Skeletal muscle cell (primary cell): ENCODE measurements at regions not wholly inside any gene's neighbourhood (a gene's known extent, or its start where the extent isn't known, plus 50 kb on each side); places are given as distances from the start of the nearest gene placed in this dataset.

ENCODE experiments used
- DNase-seq: peaks from one replicate; pipeline ENCODE4 v3.0.0-alpha.2; 2010; ENCODE audit warnings: low read depth
- H3K4me3 ChIP-seq: 2 replicates; pipeline ENCODE4 v1.5.1; 2011; ENCODE audit warnings: low read depth, mild to moderate bottlenecking, control low read depth, low read length, moderate library complexity

- no peak for DNase-seq
- H3K4me3 ChIP-seq = no peak overlapping the region
Measured at GRCh38 chr6:76418560-76419223, 346.2 kb upstream of the IMPG1 start.

- DNase-seq = no peak
- H3K4me3 ChIP-seq = no peak overlapping the region
Measured at GRCh38 chr6:76416821-76417605, 344.6 kb upstream of the IMPG1 start.

GRCh38 chr6:76403064-76403463 is 330.6 kb upstream of the IMPG1 start:
- no peak overlapping the region for H3K4me3 ChIP-seq
- no peak for DNase-seq

GRCh38 chr6:76397966-76398365 is 325.5 kb upstream of the IMPG1 start:
- no peak overlapping the region for H3K4me3 ChIP-seq
- DNase-seq = no peak

- DNase-seq = no peak
- no peak overlapping the region for H3K4me3 ChIP-seq
Measured at GRCh38 chr6:76382201-76382600, 309.7 kb upstream of the IMPG1 start.

- DNase-seq = no peak
- no peak overlapping the region for H3K4me3 ChIP-seq
Measured at GRCh38 chr6:76381612-76382011, 309.1 kb upstream of the IMPG1 start.

- no peak for DNase-seq
- H3K4me3 ChIP-seq = no peak overlapping the region
Measured at GRCh38 chr6:76351275-76351674, 278.8 kb upstream of the IMPG1 start.

GRCh38 chr6:76347539-76347938 is 275.1 kb upstream of the IMPG1 start:
- H3K4me3 ChIP-seq = no peak overlapping the region
- DNase-seq = no peak

GRCh38 chr6:76342611-76343160 is 270.2 kb upstream of the IMPG1 start:
- DNase-seq = no peak
- H3K4me3 ChIP-seq = no peak overlapping the region

- no peak overlapping the region for H3K4me3 ChIP-seq
- no peak for DNase-seq
Measured at GRCh38 chr6:76330031-76330430, 257.6 kb upstream of the IMPG1 start.

GRCh38 chr6:76326871-76327270 is 254.4 kb upstream of the IMPG1 start:
- DNase-seq = no peak

More at GRCh38 chr6:76326871-76327270, 254.4 kb upstream of the IMPG1 start:
- H3K4me3 ChIP-seq = no peak overlapping the region
